ENCODE measurements at regions not wholly inside any gene's neighbourhood (a gene's known extent, or its start where the extent isn't known, plus 50 kb on each side); places are given as distances from the start of the nearest gene placed in this dataset.
A peak's percentile ranks its signal among the peaks of the same experiment; 100 is the strongest.

GRCh38 chr4:137310166-137310565, 222.1 kb downstream of the PCDH18 start:
- DNase-seq, result no peak

DNA sequence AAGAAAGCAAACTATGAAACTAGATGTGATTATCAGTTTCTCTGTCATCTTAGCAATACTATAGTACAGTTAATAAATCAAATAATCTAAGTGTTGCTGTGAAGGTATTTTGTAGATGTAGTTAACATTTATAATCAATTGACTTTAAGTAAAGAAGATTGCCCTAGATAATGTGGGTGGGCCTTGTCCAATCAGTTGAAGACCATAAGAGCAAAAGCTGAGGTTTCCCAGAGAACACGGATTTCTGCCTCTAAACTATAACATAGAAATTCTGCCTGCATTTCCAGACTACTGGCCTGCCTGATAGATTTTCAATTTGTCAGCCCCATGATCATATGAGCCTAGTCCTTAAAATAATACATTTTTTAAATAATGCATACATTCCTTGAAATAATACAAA, 222.9 kb downstream of the PCDH18 start:
- DNase-seq, result no peak

DNA sequence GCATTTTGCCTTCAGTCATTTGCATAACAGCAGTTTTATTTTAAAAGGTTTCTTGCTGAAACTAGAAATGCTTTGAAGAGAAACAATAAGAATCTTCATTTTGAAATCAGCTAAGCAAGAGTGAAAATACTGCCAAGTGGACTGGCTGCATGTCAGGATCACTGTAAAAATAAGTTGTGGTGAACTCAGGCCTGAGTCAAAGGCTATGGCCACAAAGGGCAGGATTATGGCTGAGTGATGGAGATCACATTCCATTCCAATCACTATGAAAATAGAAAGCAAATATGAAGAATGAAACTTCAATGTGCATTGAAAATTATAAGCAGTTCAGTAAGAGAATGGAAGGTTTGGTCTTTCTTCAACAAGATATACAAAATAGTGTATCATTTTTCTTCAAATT, 224.5 kb downstream of the PCDH18 start:
- no peak for DNase-seq

DNA sequence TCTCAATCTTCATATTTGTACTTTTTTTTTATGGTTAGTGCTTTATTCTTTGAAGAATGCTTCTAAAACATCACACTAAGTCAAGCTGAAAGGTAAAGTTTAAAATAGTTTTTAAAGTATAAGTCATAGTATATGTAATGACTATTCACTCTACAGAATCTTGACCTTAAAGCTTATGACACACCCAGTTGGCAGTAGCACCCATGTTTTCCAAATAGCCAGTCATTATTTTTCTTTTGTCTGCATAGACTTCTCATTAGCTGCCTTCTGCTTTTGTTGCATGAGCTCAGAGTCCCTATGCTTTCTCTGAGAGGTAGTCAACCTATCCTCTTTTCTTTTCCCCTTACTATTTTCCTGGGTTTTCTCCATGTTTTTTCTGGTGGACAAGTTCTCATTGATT, 231.5 kb downstream of the PCDH18 start:
- DNase-seq, result no peak

- DNase-seq, result no peak
Observed at GRCh38 chr4:137299281-137299680, 233.0 kb downstream of the PCDH18 start.

GRCh38 chr4:137293281-137293680, 239.0 kb downstream of the PCDH18 start:
- DNase-seq, result peak; percentile 35

GRCh38 chr4:137283737-137284136, 248.6 kb downstream of the PCDH18 start:
- DNase-seq, result peak; percentile 38

DNA sequence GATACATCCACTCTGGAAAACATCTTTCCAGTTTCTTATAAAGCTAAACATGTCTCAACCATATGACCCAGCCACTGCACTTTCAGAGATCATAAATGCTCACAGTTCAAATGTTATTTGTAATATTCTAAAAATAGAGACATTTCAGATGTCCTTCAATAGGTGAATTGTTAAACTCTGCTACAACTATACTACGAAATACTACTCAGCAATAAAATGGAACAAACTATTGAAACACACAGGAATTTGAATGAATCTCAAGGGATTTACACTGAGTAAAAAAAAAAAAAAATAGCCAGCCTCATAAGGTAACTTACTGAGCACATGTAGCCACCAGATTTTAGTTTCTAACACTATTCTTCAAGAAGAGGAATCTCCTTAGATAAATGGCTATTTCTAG, 253.9 kb downstream of the PCDH18 start:
- DNase-seq, result no peak

DNA sequence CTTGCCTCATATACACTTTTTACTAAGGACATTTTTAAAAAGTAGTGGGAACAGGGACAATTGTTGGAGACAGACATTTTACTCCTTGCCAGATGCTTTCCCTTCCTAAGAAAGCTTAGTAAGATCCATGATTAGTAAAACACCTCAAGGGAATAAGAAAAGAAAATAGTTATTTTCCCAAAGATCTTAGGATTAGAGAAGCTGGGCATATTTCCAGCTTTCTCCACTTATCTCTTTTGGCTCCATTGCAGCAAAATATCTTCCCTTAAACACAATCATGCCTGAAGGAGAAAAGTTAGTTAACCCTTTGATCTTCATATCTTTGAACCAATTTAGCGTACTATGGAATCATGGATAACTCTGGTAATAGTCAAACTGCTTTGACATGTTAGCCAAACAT, 257.9 kb downstream of the PCDH18 start:
- DNase-seq, result no peak

GRCh38 chr4:137267024-137267423, 265.3 kb downstream of the PCDH18 start:
- DNase-seq, result no peak

- DNase-seq, result no peak
Observed at GRCh38 chr4:137266511-137266910, 265.8 kb downstream of the PCDH18 start.

- no peak for DNase-seq
Observed at GRCh38 chr4:137263206-137263605, 269.1 kb downstream of the PCDH18 start.

DNA sequence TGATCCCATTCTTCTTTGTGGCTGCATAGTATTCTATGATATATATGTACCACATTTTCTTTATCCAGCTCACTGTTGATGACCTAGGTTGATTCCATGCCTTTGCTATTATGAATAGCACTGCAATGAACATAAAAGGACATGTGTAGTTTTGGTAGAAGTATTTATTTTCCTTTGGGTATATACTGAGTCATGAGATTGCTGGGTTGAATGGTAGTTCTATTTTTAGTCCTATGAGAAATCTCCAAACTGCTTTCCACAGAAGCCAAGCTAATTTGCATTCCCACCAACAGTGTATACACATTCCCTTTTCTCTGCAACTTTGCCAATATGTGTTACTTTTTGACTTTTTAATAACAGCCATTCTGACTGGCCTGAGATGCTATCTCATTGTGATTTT, 278.3 kb downstream of the PCDH18 start:
- DNase-seq, result no peak

DNA sequence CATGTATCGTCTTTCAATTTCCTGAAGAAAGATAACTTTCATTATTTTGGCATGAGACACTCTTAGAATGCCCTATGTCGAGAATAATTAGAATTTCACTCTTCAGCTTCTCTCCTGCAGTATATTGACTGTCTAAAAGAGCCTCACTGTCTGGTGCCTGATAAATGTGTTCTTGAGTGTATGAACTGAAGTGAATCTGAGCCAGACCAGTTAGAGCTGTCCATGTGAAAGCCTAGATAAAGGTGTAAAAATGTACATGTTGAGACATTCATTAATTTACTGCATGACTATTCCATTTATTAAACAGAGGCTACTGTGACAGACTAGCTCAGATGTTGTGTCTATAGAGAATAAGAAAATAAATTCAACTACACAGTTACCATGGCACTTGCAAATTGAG, 283.2 kb downstream of the PCDH18 start:
- DNase-seq, result peak; percentile 30

- peak; percentile 62 for DNase-seq
Observed at GRCh38 chr4:137238456-137239162, 293.7 kb downstream of the PCDH18 start.

- peak; percentile 33 for DNase-seq
Observed at GRCh38 chr4:137226900-137227299, 305.4 kb downstream of the PCDH18 start.

- no peak for DNase-seq
Observed at GRCh38 chr4:137226221-137226620, 306.1 kb downstream of the PCDH18 start.

DNA sequence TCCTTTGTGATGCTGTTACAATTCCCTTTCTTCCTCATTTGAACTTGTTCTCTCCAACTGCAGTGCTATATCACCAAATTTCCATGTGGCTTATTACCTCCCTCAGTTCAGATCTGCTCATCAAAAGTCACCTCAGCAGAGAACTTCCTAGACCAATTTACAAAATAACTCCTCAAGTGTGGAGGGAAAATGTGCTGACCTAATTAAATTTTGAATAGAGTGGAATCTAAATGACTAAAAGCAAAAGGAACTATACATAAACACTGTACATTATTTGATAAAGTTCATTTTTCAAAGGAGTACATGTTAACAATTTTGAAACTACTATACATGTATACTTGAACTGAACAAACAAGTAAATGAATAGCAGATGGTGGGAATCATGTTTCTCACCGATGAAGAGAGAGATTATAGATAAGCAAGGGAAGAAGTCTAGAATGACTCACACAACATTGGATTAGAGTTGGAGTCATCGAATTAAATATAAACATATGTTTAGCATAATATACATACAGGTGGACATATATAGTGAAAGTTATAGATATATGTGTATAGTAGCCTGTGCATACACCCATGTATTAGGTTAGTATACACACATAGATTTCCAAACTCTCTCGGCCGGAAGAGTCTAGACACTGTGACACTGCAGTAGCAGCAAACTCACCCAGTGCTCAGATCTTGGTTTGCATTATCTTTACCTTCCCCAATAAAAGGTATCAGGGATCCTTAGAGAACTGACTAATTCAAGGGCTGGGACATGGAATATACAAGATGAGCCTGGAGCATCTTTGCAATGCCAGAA, 318.7 kb downstream of the PCDH18 start:
- no peak for DNase-seq

DNA sequence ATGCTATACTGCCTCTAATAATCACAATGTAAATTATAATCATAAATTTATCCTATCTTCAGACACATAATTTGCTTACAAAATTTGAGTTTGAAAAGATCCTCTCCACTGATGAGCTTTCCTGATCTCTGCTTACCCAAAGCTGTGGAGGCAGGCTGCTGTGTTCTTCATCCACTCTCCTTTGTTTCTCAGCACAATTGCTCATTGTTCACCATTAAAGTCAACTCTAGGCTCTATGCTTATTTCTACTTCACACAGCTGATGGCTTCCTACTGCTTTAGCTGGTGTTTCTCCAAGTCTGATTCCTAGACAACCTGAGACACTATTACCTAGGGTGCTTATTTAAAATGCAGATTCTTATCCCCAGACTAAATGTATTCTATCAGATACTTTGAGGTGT, 319.7 kb downstream of the PCDH18 start:
- no peak for DNase-seq

GRCh38 chr4:137209240-137209639, 323.1 kb downstream of the PCDH18 start:
- no peak for DNase-seq

- no peak for DNase-seq
Observed at GRCh38 chr4:137206781-137207180, 325.5 kb downstream of the PCDH18 start.

GRCh38 chr4:137203601-137204000, 328.7 kb downstream of the PCDH18 start:
- no peak for DNase-seq

GRCh38 chr4:137200322-137200721, 332.0 kb downstream of the PCDH18 start:
- DNase-seq, result no peak

DNA sequence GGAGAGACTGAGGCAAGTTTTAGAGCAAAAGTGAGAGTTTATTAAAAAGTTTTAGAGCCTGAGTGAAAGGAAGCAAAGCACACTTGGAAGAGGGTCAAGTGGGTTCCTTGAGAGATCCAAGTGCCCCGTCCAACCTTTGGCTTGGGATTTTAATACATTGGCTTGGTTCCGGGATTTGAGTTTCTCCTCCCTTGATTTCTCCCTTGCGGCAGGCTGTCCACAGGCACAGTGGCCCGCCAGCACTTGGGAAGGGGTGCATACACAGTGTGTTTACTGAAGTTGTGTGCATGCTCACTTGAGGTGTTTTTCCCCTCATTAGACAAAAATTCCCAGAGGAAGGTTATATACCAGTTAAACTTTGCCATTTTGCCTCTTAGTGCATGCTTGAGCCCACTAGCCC, 333.5 kb downstream of the PCDH18 start:
- DNase-seq, result no peak

- no peak for DNase-seq
Observed at GRCh38 chr4:137194670-137195069, 337.6 kb downstream of the PCDH18 start.
